ENCODE measurements at regions not wholly inside any gene's neighbourhood (a gene's known extent, or its start where the extent isn't known, plus 50 kb on each side); places are given as distances from the start of the nearest gene placed in this dataset.
A peak's percentile ranks its signal among the peaks of the same experiment; 100 is the strongest.

- H3K27ac ChIP-seq, result no peak overlapping the region
- no peaks in the 10 kb centered on the region for H3K27me3 ChIP-seq
- peak in 1 of 3 donors; percentile 11 for DNase-seq
- no peak overlapping the region for H3K4me3 ChIP-seq
- H3K4me1 ChIP-seq, result no peaks in the 10 kb centered on the region
- TF ChIP-seq CTCF (IDR thresholded peaks at IDR 0.05) (no peak), POLR2A (IDR thresholded peaks at IDR 0.05) (no peak)
- H3K9me3 ChIP-seq, result no peaks in the 10 kb centered on the region
- no peak for ATAC-seq
- intact Hi-C loops (cut with DNase I), result no loop called here
- no peaks in the 10 kb centered on the region for H3K36me3 ChIP-seq
- WGBS (ENCODE audit: insufficient coverage, low coverage, low lambda C conversion rate, missing lambda C conversion rate), result 92% methylated on average over 5 of the region's 16 CpGs
These were observed 71.8 kb upstream of the HS6ST1 start for GRCh38 chr2:128390256-128390990.

GRCh38 chr2:128390991-128391630 is 72.4 kb upstream of the HS6ST1 start:
- DNase-seq (peak in 1 of 3 donors; percentile 12), ATAC-seq (peak in 1 of 4 donors; percentile 27)
- TF ChIP-seq POLR2A (IDR thresholded peaks at IDR 0.05) (no peak), CTCF (IDR thresholded peaks at IDR 0.05) (no peak)
- H3K9me3 ChIP-seq, result no peaks in the 10 kb centered on the region
- H3K27me3 ChIP-seq, result no peaks in the 10 kb centered on the region
- no peaks in the 10 kb centered on the region for H3K36me3 ChIP-seq
- H3K27ac ChIP-seq, result no peak overlapping the region
- intact Hi-C loops (cut with DNase I), result no loop called here
- WGBS (ENCODE audit: insufficient coverage, low coverage, low lambda C conversion rate, missing lambda C conversion rate), result 89% methylated on average over 12 of the region's 15 CpGs
- no peaks in the 10 kb centered on the region for H3K4me1 ChIP-seq
- no peak overlapping the region for H3K4me3 ChIP-seq

- DNase-seq (no peak), ATAC-seq (no peak)
- 67% methylated on average over 3 of the region's 3 CpGs for WGBS (ENCODE audit: insufficient coverage, low coverage, low lambda C conversion rate, missing lambda C conversion rate)
- no peaks in the 10 kb centered on the region for H3K9me3 ChIP-seq
- no peak overlapping the region for H3K4me3 ChIP-seq
- no peaks in the 10 kb centered on the region for H3K27me3 ChIP-seq
- intact Hi-C loops (cut with DNase I), result no loop called here
- TF ChIP-seq POLR2A (IDR thresholded peaks at IDR 0.05), result no peak
- TF ChIP-seq CTCF (IDR thresholded peaks at IDR 0.05), result no peak
- no peak overlapping the region for H3K27ac ChIP-seq
- no peaks in the 10 kb centered on the region for H3K4me1 ChIP-seq
- H3K36me3 ChIP-seq, result no peaks in the 10 kb centered on the region
These were observed 73.0 kb upstream of the HS6ST1 start for GRCh38 chr2:128391679-128392078.

GRCh38 chr2:128392207-128392606 is 73.5 kb upstream of the HS6ST1 start:
- no peak for ATAC-seq
- Histone ChIP-seq H3K27ac (no peak overlapping the region), H3K9me3 (no peaks in the 10 kb centered on the region), H3K27me3 (no peaks in the 10 kb centered on the region), H3K36me3 (no peaks in the 10 kb centered on the region), H3K4me1 (no peaks in the 10 kb centered on the region), H3K4me3 (no peak overlapping the region)
- no peak for TF ChIP-seq POLR2A (IDR thresholded peaks at IDR 0.05)
- TF ChIP-seq CTCF (IDR thresholded peaks at IDR 0.05), result no peak
- DNase-seq, result no peak
- WGBS (ENCODE audit: insufficient coverage, low coverage, low lambda C conversion rate, missing lambda C conversion rate), result 87% methylated on average over 3 of the region's 3 CpGs
- intact Hi-C loops (cut with DNase I), result no loop called here

Measured in right lobe of liver (tissue), 6 donors.